DMS153 (cell line): ENCODE measurements at regions not wholly inside any gene's neighbourhood (a gene's known extent, or its start where the extent isn't known, plus 50 kb on each side); places are given as distances from the start of the nearest gene placed in this dataset.

Experiments
- DNase-seq: peaks from one replicate; lab custom pipeline; 2025; lab: John Stamatoyannopoulos, UW

DNA sequence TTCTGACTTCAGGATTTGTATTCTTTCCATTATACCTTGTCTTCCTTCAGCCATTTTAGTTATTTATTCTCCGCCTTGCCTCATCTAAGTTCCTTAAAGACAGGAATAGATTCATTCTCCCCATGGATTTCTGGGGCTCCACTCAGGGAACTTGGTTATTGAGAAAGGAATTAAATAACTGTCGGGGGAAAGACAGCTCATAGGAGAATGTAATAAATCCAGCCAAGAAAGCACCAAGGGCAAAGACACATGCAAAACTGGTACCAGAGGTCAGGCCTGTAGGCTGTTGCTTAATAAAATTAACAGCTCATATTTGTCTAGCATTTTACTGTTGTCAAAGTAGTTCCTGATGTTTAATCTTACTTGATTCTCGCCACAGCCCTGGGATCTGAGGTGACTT lies 357.2 kb downstream of the TMEM38B start:
- DNase-seq = no peak

DNA sequence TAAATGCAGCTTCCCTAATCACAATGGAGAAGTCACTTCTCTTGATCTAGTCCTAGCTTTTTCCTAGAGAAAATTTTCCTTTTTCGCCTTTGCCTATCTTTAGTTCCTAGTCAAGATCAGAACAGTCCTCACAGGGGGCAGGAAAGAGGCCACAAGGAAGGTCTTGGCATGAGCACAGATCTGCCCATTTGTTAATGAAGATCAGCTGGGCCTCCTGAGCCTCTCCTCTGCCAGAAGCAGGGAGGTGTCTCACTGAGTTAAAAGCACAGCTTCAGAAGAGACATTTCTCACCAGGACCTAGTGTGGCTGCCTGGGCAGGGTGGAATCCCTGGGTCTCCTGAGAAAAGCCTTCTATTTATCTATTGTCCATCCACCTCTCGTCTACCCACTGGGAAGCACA lies 357.8 kb downstream of the TMEM38B start:
- DNase-seq = no peak

DNA sequence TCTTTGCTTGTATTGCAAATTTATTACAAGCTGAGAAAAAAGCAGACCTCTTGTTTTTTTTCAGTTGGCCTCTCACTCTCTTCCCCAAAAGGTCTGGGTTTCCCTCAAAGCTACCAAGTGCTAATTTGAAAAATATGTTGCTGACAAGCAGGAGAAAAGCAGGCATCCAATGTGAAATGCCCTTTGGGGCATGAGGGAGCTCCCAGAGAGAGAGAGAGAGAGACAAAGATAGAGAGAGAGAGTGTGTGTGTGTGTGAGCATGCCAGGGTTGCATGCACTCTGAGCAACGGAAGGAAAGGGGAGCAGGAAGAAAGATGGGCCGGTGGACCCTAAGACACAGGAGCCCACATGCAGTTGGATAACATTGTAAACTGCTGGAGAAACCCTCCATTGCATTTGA lies 358.4 kb downstream of the TMEM38B start:
- no peak for DNase-seq

DNA sequence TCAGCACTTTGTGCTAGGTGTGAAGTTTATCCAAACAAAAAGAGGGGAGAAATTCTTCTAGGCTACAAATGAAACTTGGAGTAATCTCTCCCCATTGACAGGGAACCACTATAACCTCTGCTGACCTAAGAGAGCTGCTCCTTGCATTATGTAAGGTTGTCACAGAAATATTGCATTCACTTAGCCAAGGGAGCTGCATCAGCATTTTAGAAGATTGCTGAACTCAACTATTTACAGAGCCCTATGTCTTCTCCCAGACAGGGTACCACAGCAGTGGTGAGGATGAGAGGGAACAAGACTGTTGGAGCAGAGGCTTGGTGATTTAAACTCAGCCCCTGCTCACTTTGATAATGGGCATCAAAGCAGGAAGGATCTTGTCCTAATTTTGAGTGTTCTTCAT lies 362.0 kb downstream of the TMEM38B start:
- no peak for DNase-seq

GRCh38 chr9:106058460-106058859 lies 364.1 kb downstream of the TMEM38B start:
- DNase-seq = no peak

- DNase-seq = no peak
Observed at GRCh38 chr9:106059886-106060285, 365.5 kb downstream of the TMEM38B start.

GRCh38 chr9:106060885-106061284 lies 366.5 kb downstream of the TMEM38B start:
- DNase-seq = no peak

DNA sequence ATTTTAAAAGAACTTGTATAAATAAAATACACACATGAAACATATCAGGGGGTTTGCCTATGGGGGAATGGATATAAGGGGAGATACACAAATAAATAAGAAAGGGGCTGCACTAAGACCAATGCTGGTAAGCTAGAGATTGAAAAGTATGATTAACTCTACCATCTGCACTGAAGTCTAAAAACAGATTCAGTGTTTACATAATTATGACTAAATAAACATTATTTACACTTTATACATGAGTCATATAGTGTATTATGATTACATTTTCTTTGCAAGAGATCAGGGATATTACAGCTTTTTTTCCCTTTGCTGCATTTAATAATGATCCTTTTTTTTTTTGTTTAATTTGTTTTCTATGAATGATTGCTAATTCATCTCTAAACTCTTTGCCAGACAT lies 367.9 kb downstream of the TMEM38B start:
- no peak for DNase-seq

DNA sequence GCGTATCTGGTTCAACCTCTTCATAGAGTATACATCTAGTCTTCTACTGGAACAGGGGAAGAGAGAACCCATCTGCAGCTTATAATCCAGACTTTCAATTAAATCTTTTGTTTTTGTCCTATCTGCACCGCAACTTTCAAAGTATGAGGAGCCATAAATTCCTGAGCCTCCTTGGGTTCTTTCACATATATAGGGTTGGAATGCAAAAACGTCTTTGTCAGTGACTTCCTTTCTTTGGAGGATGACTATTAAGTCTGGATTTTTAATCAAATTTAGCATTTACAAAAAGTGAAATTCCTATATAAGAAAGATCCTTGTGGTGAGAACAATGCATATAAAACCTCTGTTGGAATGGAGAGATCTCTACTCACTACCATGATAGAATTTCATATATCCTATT lies 370.8 kb downstream of the TMEM38B start:
- DNase-seq = no peak

DNA sequence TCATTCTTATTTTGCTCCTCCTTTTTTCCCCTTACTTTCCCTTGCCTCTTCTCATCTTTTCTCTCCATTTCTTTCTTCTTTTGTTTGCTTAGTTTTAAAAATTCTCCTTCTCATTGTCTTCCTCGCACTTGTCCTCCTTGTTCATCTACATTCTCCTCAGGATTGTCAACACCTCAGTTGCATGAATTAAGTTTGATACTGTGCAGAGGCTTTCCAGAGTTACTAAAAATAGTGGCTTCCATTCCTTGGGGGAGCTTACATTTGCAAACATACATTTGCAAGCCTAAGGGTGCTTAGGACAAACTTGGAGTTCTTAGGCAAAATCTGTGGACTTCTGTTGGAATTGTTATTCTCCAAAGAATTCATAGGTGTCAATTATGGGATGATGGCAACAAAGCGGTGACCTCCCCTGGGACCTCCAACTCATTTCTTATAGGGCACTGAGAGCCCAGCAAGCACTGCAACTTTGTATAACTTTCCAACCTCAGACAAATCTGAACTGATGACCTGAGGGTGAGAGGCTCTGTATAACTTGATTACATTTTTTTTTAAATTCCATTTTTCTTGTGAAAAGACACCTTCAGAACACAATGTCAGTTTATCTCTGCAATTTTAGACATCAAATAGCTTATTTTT lies 371.4 kb downstream of the TMEM38B start:
- DNase-seq = no peak

- DNase-seq = no peak
Observed at GRCh38 chr9:106066940-106067524, 372.7 kb downstream of the TMEM38B start.

GRCh38 chr9:106069241-106069640 lies 374.9 kb downstream of the TMEM38B start:
- DNase-seq = no peak

- no peak for DNase-seq
Observed at GRCh38 chr9:106072421-106072820, 378.1 kb downstream of the TMEM38B start.

DNA sequence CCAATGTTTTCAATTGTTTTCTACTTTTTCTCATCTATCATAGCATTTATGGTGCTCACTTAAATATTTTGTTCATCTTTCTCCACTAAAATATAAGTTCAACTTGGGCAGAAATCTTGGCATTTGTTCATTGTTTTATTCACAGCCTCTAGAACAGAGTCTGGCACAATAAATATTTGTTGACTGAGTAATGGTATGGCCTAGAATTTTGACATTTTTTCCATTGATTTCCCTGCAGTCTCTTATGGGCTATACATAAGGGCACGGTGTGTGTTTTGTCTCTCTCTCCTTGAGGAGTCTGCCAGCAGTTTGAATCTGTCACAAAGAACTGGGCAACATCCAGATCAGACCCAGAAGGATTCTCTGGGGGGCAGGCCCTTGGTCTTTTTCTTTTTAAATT lies 379.7 kb downstream of the TMEM38B start:
- DNase-seq = no peak

DNA sequence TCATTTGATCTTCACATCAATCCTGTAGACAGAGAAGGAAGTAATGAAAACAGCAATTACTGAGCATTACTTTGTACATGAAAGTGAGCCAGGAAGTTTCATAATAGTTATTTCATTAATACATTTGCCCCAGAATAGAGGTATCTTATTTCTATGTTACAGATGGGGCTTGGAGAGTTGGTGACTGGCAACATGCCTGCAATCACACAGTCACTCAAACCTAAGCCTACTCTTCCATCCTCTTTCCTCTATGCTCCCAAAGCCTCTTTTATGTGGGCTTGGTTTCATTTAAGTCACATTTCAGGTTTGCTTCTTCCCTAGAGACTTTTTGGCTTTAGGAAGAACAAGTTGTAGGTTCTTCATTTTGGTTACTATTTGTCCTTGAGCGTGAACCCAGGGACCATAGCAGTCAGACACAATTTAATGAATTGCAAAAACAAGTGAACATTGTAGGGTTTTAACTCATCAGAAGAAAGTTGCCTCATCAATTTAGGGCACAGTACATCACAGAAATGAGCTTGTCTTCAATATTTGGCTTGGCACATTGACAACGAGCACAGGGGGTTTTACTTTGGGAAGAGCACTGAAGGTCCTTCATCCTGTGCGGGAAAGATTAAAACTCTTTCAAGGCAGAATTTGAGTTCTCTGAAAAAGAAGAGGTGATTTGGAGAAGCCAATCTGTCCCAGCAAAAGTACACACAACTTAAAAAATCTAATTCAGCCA lies 381.1 kb downstream of the TMEM38B start:
- DNase-seq = no peak

GRCh38 chr9:106075960-106076327 lies 381.6 kb downstream of the TMEM38B start:
- no peak for DNase-seq

- DNase-seq = no peak
Observed at GRCh38 chr9:106076711-106077110, 382.4 kb downstream of the TMEM38B start.

- no peak for DNase-seq
Observed at GRCh38 chr9:106077731-106078130, 383.4 kb downstream of the TMEM38B start.

DNA sequence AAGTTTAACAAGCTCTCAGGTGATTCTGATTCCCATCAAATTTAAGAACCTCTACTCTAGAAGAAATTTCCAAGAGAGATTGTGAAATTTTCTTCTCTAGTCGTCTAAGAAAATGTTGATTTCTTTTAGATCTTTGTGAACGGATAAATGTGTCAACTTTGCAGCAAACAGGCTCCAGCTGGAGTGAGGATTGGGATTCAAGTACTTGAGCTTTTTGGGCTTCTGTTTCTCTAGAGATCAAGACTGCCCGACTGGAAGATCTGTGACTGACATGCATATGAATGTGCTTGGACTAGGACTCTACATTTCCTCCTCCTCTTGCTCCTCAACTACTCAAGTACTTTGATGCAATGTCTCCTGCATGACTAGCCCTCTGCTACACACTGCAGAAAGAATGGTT lies 388.3 kb downstream of the TMEM38B start:
- DNase-seq = no peak

DNA sequence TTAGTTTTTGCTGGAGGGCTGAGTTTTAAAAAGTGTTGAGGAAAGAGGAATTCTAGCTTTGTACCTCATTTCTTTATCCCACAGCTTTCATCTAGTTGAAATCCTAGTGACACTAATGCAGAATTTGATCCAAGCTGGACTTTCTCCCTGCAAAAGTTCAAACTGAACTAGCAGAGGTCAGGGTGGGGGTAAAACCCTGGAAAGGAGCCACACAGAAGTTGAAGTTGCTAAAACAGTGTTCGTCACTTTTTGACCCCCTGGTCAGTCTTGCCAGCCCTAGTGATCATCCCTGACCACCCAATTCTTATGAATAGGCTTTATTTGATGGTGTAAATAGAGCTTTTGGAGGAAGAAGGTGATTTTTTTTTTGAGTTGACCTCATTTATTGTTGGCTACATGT lies 390.4 kb downstream of the TMEM38B start:
- DNase-seq = no peak

DNA sequence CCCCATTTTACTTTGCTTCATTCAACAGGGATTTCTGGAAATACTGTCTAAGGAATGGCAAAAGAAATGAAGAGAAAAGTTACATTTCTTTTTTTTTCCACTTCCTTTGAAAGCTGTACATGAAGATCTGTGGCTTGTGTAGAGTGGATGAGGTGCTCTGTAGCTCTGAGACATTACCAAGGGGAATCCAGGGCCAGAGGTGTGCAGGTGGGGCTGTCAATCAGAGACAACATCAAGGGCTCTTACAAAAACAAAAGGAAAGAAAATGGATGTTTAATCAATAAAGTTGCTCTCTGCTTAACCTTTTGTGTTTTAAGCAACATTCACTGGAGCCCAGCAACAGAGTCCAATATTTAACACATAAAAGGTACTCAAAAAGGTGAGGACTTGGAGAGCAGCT lies 391.1 kb downstream of the TMEM38B start:
- no peak for DNase-seq

DNA sequence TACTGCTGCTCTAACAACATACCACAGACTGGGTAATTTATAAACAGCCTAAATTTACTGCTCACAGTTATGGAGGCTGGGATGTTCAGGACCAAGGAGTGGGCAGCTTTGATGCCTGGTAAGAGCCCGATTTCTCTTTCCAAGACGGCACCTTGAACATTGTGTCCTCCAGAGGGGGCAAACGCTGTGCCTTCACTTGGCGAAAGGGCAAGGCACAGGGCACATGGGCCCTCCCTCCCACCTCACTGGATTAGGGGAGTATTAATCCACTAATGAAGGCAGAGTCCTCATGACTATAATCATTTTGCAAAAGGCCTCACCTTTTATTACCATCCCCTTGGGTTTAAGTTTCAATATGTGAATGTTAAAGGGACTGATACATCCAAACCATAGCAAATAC lies 397.7 kb downstream of the TMEM38B start:
- no peak for DNase-seq

- no peak for DNase-seq
Observed at GRCh38 chr9:106102821-106103220, 408.5 kb downstream of the TMEM38B start.

DNA sequence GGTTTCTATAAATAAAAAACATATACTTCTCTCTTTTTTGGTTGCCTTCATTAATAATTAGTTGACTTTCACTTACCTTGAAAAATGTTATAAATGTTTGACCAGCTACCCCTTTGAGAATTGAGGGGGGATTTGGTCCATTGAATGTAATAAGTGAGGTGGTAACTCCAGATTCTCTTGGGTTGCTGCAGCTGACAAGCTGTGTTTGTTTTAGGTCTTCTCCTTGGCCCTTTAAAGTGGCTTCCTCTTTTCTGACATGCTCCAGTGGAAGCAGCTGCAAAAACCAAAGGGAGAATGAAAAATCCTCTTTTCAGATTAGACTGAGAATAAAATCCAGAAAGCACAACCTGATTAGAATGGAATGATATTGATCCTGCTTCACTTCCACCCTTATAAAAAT lies 410.5 kb downstream of the TMEM38B start:
- no peak for DNase-seq
